Esophagus mucosa (tissue), 1 donor: ENCODE measurements at regions not wholly inside any gene's neighbourhood (a gene's known extent, or its start where the extent isn't known, plus 50 kb on each side); places are given as distances from the start of the nearest gene placed in this dataset.
"Not testable (repeated sequence)": the region's sequence is repeated elsewhere in the genome, so short reads cannot be mapped to it uniquely, and the experiment has no call there.

Experiments
- ATAC-seq: fragments of 200-7000 bp; cut with Tn5 transposase; one replicate; pipeline ENCODE4 v1.9.1; 2020
- donor health status: DM: yes; HTN: yes; CAD: no.

- ATAC-seq: no peak
Observed at GRCh38 chr7:87007038-87007437, 52.4 kb downstream of the ELAPOR2 start.

- ATAC-seq: no peak
Observed at GRCh38 chr7:87004956-87005355, 54.5 kb downstream of the ELAPOR2 start.

- no peak for ATAC-seq
Observed at GRCh38 chr7:87003872-87004798, 55.3 kb downstream of the ELAPOR2 start.

DNA sequence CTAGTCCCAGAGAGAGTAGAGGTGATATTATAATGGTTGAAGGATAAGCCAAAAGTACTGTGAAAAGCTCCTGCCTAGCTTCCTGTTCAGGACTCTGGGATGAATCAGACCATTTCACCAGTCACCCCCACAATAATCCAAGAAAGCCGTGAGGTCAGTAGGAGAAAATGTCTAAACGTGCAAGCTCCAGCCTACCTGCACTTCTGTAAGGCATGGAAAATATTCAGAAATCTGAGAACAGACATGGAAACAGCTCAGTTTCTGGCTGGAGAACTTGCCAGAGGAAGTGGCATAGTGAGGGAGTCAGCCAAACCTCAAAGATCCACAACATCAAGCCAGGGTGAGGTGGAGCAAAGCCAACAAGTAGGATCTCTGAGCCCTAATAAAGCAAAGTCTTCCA, 58.2 kb downstream of the ELAPOR2 start:
- no peak for ATAC-seq

DNA sequence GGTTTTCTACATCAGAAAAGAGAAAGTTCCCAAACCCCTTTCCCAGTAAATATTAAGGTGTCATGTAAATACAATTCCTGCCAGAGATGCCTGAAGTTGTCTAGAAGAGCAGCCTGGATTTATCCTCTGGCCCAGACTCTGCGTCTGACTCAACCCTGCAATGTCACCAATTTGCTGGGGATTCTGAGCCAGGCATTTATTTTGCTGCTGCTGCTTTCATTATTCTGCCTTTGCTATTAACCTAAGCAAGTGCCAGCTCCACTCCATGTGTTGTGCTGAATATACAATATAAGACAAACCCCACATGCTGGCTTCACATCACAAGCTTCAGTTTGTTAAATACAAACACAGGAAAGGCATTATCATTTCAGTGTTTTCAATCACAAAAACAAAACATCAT, 59.1 kb downstream of the ELAPOR2 start:
- no peak for ATAC-seq

- no peak for ATAC-seq
Observed at GRCh38 chr7:86999750-87000149, 59.7 kb downstream of the ELAPOR2 start.

- no peak for ATAC-seq
Observed at GRCh38 chr7:86995814-86996213, 63.6 kb downstream of the ELAPOR2 start.

- no peak for ATAC-seq
Observed at GRCh38 chr7:86995052-86995725, 64.3 kb downstream of the ELAPOR2 start.

DNA sequence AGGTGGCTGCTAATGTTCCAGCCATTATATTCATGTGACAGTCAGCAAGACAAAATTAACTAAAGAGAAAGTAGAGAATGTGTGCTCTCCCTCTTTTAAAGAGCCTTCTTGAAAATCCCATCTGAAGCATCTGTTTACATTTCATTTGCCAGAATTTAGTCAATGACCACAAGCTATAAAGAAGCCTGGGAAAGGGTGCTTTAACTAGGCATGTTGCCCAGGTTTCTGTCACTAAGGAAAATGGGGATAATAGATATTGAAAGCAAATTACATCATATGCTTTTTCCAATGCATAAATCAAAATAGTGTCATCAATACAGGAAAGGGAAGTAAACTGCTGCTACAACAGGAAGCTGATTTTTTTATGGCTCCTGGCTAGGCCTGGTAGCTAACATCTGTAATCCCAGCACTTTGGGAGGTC, 67.7 kb downstream of the ELAPOR2 start:
- no peak for ATAC-seq

- ATAC-seq: no peak
Observed at GRCh38 chr7:86991093-86991769, 68.2 kb downstream of the ELAPOR2 start.

DNA sequence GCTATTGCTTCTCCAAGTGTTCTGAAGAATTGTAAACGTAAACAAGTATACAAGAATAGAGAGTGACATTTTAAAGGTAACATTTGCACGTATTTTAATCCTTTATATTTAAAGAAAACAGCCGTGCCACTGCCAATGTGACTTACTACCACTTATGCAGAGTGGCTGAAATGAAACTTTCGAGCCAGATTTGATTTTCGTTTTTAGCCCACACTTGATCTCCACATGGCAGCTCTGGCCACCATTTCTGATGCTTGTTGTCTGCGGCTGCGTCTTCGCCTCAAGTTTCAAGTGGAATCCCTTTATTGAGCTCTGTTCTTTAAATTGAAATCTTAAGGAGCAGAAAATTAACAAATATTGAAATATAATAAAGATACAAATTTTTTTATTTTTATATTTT, 70.0 kb downstream of the ELAPOR2 start:
- ATAC-seq: no peak

DNA sequence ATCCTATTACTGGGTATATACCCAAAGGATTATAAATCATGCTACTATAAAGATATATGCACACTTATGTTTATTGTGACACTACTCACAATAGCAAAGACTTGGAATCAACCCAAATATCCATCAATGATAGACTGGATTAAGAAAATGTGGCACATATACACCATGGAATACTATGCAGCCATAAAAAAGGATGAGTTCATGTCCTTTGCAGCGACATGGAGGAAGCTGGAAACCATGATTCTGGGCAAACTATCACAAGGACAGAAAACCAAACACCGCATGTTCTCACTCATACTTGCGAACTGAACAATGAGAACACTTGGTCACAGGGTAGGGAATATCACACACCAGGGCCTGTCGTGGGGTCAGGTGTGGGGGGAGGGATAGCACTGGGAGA, 71.6 kb downstream of the ELAPOR2 start:
- not testable (repeated sequence) for ATAC-seq

DNA sequence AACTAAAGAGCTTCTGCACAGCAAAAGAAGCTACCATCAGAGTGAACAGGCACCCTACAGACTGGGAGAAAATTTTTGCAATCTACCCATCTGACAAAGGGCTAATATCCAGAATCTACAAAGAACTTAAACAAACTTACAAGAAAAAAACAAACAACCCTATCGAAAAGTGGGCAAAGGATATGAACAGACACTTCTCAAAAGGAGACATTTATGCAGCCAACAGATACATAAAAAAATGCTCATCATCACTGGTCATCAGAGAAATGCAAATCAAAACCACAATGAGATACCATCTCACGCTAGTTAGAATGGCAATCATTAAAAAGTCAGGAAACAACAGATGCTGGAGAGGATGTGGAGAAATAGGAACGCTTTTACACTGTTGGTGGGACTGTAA, 72.1 kb downstream of the ELAPOR2 start:
- not testable (repeated sequence) for ATAC-seq

- not testable (repeated sequence) for ATAC-seq
Observed at GRCh38 chr7:86985342-86985741, 74.1 kb downstream of the ELAPOR2 start.

- ATAC-seq: not testable (repeated sequence)
Observed at GRCh38 chr7:86983654-86984053, 75.8 kb downstream of the ELAPOR2 start.

DNA sequence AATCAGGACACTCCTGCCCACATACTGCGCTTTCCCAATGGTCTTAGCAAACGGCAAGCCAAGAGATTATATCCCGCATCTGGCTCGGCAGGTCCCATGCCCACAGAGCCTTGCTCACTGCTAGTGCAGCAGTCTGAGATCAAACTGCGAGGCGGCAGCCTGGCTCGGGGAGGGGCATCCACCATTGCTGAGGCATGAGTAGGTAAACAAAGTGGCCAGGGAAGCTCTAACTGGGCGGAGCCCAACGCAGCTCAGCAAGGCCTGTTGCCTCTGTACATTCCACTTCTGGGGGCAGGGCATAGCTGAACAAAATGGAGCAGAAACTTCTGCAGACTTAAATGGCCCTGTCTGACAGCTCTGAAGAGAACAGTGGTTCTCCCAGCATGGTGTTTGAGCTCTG, 77.5 kb downstream of the ELAPOR2 start:
- not testable (repeated sequence) for ATAC-seq

- ATAC-seq: no peak
Observed at GRCh38 chr7:86981127-86981526, 78.3 kb downstream of the ELAPOR2 start.

DNA sequence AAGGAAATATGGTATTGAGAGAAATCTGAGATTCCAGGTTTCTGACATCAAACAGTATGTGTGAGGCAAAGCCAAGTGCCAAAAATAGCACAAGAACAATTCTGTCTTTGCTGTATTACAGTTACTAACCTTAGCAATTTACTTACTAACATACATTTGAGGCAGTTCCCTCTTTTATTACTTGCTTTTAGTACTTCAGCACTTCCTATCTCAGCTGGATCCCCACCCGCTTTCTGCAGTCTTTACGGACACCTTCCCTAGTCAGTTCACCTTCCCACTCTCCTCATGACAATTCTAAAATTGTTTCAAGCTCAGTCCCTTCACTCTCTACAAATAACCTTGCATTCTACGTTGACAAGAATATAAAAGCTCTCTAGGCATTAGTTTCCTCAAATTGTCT, 79.2 kb downstream of the ELAPOR2 start:
- ATAC-seq: no peak

DNA sequence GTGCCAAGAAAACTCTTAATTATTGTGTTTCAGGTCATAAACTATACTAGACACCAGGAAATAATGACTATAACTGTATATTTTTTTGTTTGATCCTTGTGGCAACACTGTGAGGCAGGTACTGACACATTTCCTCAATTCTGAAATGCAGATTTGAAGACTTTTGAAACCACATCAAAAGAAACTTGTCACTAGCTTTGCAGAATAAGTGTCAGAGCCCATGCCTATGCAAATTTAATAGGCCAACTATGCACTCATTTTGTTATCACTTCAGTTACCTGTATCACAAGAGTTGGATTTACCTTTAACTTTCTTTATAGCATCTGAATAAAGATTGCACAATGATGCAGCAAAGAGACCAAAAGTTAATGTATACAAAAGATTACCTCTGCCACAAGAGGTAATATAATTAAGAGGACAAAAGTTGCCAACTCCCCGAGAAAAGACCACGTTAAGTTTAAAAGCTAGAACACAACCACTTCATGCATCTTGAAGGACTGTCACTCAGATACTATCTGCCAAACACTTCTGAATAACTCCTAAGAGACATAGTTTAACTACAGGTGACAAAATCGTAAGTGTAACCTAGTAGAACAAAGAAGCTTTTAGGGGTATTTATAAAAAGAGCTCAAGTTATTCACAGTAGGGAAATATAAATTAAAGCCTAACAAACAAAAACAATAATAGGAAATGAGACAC, 80.5 kb downstream of the ELAPOR2 start:
- no peak for ATAC-seq

DNA sequence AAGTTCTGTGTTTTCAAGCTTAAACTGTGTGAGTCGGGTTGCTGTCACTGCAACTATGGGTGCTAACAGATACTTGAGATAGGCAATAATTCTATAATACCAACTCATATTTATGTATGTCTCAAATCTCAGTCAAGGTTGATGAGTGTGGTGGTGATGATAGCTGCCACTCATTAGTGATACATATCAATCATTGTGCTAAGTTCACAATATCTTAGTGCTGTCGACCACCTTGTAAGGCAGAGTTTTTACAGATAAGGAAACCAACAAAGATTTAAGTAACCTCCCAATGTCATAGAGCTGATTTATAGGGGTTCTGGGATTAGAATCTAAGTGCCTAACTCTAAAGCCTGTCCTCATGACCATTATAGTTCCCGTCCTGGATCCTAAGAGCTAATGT, 82.5 kb downstream of the ELAPOR2 start:
- no peak for ATAC-seq

- ATAC-seq: no peak
Observed at GRCh38 chr7:86975914-86976313, 83.5 kb downstream of the ELAPOR2 start.

- no peak for ATAC-seq
Observed at GRCh38 chr7:86975449-86975848, 84.0 kb downstream of the ELAPOR2 start.

GRCh38 chr7:86972072-86972471, 87.4 kb downstream of the ELAPOR2 start:
- ATAC-seq: no peak
